Eye (tissue), 1 donor: ENCODE measurements at regions not wholly inside any gene's neighbourhood (a gene's known extent, or its start where the extent isn't known, plus 50 kb on each side); places are given as distances from the start of the nearest gene placed in this dataset.

Source experiments
- DNase-seq: peaks from one replicate; pipeline ENCODE4 v3.0.0-alpha.2; 2015

DNA sequence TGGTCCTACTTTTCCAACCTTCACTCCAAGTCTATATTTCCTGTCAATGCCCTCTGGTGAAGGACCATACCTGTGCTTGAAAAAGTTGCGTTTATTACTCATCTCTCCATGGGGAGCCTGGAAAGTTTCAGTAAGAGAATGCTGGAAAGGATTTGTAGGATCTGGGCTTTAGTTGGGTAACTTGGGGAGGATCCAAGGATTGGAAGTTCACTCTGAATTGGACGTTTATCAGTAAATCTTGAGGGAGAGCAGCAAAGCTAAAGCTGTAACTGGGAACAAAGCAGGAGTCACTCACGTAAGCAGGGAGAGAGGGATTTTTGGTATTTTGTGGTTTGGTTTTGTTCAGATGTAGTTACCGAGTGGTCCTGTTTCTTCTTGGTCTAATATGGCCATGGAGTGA is 51.4 kb upstream of the NPVF start:
- DNase-seq, result no peak

DNA sequence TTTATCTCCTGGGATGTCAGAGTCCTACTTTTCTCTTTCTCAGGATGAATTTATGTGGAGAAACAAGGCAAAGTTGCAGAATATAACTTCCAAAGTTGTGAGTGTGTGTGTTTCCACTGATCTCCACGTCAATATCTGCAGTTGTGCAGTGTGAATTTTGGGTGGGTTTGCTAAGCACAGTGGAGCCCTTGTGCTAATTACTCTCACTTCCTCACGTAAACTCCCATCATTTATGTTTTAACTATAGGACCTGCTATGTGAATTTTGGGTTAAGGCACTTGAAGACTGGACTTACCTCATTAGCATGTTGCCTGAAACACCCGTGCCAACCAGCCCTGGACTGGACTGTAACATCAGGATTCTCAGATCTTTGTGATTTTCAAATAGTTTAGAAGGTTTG is 51.9 kb upstream of the NPVF start:
- no peak for DNase-seq

DNA sequence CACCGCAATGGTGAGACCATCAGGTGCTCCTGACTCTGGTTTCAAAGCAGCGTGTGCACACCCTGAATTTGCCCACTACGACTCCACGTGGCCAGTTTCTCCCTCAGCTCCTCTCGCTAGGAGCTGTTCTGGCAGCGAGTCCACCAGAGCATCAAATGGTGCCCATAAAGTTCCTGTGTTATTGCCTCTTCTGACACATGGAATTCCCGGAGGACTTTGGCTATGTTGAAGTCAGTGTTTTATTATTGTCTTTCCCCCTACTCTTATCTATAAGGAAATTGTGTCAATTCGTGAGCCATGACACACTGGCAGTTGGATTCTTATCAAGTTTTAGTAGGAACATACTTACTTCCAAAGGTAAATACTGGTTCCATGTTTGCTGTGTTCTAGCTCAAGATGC is 53.9 kb upstream of the NPVF start:
- no peak for DNase-seq

DNA sequence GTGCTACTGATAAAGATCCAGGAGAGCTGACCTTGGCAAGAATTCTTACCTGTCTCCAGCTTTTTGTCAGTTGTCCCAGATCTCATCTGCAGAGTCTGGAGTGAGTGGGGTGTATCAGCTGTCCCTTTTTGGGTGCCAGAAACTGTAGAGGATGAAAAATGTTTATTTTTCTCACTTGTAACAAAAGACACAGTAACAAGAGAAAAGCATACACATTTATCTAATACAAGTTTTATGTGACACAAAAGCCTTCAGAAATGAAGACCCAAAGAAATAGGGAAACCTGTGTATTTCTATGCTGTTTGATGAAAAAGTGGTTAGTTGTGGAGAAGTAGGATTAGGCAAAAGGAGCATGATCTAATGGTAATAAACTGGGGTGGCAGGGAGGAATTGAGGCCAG is 58.5 kb upstream of the NPVF start:
- DNase-seq, result no peak

DNA sequence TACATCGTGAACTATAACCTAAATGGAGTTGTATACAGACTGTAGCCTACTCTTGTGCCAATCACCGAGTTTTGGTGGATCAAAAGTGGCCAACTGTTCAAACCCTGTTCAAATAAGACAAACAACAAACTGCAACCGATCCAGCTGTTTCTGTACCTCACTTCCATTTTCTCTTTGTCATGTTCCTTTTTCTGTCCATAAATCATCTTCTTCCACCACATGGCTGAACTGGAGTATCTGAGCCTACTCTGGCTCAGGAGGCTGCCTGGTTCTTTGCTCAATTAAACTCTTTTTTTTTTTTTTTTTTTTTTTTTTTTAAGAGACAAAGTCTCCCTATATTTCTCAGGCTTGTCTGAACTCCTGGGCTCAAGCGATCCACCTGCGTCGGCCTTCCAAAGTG is 59.0 kb upstream of the NPVF start:
- DNase-seq, result no peak

DNA sequence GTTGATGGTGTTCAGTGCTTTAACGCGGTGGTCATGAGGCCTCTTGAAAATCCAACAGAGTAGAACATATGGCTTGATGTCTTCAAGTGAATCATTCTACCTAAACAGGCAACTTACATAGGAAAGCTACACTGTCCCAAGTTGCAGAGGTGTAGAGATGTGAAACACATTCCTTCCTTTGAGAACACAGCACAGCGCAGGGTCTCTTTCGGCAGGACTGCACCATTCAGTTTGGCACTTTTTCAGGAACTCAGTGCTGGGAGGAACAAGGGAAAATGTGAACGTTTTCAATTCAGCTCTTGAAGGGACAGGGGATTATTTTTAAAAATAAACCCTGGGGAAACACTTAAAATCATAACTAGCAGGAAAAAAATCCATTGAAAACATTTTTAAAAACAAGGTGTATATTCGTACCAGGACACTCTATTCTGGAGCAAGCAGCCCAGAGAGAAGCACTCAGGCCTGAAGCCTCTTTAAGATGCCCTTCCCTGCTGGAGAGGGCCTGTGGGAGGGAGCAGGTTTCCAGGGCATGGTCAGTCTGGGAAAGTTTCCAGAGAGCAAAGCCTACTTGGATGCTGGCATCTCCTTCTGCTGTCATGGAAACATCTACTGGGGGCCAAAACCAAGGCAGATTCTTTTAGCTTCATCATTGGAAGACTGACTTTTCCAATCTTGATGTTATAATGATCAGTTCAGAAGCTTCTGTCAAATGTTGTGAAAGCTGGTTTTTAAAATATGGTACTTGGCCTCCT is 60.4 kb upstream of the NPVF start:
- DNase-seq, result no peak

DNA sequence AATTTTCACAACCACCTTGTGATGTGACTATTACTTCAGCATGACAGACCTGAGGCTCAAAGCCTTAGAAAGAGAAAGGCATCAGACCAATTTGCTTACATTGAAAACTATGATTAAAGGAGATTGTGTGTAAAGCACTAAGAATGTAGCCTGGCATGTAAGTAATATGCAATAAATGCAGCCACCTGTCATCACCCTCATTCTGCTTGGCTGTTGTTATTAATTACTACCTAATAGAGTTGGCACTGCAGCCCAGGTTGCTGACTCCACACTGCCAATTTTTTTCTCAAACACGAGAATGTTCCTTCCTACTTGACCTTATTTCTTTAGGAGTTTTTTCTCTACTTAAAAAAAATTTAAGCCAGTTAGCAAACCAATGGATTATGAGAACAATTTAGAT is 61.2 kb upstream of the NPVF start:
- no peak for DNase-seq

DNA sequence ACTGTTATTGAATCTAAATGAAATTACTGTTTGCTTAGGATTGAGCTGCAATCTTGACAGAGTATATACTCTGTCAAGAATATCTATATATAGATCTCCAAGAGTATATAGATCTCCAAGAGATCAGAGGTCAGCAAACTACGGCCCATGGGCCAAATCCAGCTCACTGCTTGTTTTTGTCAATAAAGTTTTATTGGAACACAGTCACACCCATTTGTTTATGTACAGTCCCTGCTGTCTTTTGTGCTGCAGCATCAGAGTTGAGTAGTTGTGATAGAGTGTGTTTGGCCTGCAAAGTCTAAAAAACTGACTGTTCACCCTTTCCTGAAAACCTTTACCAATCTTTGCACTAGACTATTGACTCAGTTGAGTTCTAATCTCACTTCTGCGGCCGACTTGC is 66.3 kb upstream of the NPVF start:
- DNase-seq, result no peak

DNA sequence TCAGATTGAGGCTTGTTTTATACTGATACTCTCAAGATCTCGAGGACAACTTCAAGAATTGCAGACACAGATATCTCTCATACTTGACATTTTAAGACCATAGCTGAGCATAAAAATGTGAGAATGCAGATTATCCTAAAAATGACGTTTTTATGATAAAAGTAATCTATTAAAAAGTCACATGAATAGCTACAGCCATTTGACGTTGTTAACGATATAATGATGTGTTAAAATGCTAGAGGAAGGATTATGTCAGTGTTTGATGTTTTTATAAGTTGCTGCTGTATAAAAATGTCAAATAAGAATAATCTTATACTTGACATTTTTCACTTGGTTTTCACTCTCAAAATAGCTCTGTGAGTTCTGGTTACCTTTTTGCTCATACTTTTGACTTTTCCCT is 67.1 kb upstream of the NPVF start:
- DNase-seq, result no peak

DNA sequence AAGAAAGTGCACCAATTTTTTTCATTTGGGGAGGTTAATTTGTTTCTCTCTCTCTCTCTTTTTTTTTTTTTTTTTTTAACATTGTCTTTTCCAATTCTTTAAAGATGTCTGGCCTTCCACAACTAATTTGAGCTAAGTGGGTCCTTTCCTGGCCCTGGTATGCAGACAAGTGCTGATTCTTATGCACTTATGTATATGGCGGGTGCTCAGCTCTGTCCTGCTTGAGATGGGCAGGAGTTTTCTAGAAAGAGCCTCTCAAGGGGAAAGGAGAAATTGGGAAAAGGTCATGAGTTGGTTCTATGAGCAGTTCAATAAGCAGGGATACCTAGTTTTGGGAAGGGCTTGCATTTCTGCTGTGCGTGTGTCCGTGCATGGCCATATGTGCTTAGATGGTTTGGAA is 67.8 kb upstream of the NPVF start:
- DNase-seq, result no peak

DNA sequence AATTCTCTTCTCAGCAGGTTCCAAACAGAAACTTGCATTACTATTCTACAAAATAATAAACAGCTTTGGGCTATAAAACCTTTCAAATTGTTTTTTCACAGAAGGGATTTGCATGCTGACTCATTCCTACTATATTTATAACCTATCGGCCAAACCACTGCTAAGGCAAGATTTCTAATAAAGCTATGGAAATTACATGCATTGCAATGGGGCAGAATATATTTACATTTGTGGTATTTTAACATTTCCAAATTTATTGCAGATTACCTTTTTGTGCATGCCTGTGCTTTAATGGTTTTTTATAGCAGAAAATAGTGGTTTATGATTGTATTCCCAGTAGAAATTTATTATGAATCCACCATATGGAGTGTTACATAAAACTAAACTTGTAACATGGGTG is 69.0 kb upstream of the NPVF start:
- no peak for DNase-seq

DNA sequence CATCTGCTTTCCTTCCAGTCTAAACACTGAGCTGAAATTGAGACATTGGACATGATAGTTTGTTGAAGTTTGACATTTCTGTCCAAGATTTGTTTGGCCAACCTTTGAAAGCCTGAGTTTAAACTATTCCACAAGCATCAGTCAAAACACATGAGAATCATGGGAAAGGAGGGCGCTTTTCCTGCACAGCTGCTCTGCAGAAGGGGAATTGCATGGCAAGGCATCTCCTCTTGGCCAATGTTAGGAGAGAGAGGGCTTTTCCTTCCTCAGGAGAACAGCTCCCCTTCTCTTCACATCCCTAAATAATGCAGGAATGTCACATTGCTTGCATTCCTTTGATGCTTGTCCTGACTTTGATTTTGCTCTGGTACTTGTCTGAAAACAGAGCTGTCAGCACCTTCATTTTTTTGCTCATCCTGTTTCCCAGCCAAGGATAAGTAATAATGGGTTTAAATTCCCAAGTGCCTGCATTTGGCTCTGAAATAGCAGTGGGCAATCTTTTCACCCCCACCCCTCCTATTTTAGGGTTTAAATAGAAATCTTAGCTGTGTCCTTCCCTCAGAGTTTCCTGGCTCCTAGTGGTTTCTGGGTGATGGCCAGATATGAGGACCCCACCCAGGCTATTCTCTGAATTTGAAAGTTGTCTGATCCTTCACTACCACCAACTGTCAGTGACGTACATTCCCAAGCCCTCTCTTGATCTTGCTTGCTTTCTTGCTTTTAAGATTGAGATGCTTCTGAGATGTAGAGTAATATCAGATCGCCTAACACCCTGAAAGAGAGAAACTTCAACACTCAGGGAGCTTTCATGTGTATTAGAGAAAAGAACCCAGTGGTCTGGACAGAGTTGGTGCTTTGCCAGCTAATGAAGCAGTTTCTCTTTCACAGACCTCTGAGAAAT is 75.2 kb upstream of the NPVF start:
- peak; percentile 49 for DNase-seq

DNA sequence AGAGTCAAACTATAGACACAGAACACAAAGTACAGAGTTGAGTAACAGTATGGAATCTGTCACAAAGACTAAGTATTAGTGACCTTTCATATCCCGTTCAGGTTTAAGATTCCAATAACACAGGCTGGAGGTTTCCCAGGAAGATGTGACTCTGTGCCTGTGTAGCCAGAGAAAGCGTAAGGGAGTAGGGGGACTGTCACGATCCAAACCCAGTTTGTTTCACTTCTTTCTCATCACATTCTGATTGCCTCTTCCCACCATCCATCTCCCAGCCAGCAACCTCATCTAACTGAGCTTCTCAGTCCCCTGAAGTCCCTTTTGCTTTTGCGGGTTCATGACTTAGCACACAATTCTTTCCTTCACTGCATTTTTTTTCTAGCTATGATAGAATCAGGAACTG is 76.4 kb upstream of the NPVF start:
- DNase-seq, result no peak

DNA sequence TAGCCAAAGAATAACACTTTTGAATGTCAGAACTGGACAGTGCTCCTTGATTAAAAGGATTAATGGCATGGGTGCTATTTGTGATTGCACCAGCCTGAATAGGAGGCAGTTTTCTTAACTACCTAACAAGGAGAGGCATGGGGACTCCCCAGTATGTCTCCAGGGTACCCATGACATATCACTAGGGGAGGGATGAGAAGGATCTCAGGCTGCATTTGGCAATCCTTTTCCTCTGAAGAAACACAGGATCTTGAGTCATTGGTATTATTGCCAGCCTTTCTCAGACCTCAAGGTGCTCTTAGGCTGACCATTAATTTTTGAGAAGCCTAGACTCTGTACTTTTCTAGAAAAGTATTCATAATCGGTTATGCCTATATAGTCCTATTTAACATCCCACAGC is 77.5 kb upstream of the NPVF start:
- no peak for DNase-seq

DNA sequence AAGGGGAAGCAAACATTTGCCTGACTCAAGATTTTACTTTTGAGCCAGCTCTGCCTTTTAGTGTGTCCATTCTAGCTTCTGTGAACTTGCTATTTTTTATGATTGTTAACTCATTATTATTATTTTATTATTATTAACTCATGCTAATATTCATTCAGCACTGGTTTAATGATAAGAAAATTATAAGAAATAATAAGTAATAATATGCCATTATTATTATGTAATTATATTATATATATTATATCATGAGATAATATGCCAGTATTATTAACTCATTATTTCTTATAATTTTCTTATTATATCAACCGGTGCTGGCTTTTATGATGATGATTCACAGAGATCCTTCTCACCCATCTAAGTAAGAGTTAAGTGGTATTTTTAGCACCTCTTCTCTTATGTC is 79.3 kb upstream of the NPVF start:
- no peak for DNase-seq

DNA sequence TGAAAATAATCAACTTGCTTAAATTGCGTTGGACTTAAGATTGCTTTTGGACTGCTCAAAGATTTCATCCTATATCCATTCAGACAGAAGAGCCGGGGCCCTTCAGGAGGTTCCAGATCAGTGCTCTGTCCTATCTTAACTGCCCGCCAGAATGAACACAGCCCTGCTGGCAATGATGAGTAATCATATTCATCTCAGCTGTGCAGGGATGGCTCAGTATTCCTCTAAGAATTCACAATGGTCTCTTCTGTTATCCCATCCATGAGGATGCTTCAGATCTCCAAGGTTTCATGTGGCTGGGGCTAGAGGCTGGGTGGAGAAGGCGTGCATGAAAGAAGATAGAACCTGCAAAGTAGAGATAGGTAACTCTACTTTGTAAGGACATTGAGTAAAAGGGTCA is 80.0 kb upstream of the NPVF start:
- no peak for DNase-seq

DNA sequence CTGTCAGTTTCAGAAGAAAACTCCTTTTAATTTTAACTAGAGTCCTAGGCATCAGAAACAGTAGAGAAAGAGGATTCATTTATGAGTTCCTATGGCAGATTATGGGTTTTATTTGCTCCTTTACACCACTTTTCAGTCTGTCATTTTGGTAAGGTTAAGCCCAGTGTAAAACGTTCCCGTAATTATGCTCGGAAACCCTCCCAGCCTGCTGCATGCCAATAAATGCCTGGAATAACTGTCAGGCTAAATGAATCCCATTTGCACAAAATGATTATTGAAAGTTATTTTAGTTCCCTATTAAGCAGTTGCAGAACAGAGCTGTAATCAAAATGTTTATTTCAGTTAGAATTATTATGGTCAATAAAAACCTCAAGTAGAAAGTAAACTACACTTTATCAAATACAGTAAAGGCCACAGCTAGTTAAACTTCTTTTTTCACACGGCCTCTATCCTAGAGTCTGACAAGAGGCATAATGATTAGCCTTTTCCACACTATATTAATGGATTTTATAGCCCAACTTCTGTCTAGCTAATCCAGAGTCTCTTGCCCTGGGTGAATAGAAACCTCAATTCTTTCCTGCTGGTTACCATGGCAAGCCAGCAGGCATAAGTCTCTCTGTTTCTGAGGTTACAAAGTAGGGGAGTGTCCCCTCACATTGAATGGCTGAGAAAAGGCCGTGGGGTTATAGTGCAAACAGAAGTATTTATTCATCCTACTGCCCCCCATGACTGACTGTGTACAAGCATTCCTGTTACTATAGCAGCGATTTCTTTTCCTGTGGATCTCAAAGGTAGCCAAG is 80.8 kb upstream of the NPVF start:
- no peak for DNase-seq

DNA sequence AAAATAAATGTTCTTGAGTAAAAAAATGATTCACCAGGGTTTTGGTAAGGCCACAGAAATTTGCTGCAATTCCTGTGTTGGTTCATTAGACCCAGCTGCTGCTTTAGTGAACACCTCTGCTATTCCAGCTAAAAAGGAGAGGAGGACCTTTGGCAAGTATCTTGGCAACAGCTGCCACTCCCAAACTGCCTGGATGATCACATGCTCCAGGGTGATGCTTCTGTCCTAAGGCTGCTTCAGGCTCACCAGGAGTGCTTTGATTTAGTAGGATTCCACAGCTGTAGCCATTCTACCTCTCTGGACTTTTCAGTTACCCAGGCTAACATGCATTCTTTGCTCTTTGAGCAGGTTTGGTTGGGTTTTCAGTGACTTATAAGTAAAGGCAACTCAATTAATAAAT is 82.6 kb upstream of the NPVF start:
- DNase-seq, result no peak

DNA sequence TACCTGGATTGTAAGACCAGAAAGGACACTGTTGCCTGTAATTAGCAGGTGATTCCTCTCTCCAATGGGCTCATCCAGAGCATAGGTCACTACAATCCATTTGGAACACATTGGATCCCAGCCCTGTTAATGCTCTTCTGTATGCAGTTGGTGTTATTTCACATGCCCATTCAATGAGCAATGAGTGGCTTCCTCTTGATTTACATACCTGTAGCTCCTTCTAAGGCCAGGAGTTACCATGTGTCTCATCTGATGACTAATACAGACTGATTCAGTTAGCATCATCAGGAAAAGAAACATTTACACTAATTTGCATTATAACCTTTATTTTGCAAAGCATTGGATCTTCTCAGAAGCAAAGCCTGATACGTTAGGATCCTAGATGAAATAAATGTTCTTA is 83.1 kb upstream of the NPVF start:
- DNase-seq, result no peak

DNA sequence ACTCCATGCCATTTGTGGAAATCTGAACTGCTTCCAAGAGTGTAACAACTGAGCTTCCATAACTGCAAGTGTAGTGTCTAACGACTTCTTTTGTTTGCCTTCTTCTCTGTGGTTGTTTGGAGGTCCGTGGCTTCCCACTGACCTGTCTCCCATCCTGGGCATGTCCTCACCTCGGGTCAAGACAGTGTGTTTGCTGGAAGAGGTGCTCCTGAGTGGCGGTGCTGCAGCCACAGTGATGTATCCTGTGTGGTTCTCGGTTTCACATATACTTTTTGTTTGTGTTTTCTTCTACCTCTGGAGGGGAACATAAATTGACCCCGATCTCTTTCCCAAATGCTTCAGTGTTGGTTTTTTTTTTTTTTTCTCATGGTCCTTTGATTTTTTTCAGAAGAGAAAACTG is 84.7 kb upstream of the NPVF start:
- DNase-seq, result no peak

DNA sequence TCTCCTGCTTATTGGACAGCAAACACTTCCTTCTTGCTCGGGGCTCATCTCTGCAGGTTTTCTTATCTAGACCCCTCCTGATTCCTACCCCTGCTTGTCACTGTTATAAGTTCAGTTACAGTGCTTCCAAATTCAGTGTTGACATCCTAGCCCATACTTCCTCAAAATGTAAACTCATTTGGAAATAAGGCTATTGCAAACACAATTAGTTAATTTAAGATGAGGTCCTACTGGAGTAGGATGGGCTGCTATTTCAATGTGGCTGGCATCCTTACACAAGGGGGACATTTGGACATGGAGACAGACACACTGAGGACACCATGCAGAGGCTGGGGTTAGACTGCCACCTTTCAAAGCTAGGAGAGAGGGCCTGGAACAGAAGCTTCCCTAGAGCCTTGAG is 85.2 kb upstream of the NPVF start:
- DNase-seq, result no peak

DNA sequence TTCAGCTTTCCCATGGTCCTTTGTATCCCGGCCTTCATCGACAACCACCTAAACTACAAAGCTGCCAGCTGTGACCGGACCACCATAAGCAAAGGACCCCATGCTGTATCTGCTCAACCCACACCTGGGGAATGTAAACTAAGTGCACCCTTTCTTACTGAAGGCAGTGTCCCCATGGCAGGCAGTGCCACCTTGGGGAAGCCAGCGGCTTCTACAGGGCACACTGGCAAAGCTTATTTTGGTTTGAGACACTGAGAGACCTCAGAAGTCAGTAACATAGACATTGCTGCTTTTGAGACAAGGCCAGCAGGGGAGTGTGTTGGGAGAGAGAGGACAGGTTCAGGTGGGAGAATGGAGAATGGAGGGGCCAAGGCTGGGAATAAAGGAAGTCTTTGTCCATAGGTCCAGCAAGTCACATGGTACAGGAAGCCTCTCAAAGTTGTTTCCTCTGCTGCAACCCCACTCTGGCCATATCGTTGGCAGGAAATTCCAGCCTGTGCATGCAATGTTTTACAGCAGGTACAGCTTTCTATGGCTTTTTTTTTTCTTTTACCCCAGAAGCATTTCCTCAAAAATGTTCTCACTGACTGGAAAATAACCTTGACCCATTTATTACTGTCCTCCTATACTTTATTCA is 85.9 kb upstream of the NPVF start:
- no peak for DNase-seq

DNA sequence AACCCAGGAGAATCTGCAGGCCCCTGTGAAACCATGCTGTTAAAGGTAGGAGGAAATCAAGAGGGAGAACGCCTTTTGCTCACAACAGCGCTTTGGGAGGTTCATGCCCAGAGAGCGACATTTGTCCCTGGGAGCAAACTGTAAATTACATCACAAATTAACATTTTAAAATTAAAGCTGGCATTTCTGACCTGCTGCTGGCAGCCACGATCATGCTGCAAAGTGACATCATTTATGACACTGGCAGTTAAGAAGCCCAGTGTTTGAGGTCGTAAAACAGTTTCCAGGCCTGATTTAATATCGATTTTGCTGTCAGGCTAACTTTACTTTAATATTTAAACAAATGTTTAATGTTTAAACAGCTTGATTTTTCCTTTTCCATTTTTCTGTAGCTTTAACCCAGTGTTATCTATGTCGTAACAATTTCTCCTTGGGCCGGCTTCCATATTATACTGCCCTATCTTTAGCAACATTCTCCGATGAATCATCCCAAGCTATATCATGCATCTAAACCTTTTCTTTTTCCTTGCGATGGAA is 86.5 kb upstream of the NPVF start:
- no peak for DNase-seq
